Ishikawa (cell line): ENCODE measurements at regions not wholly inside any gene's neighbourhood (a gene's known extent, or its start where the extent isn't known, plus 50 kb on each side); places are given as distances from the start of the nearest gene placed in this dataset.

Experiments
- CREB1 ChIP-seq: IDR thresholded peaks from 2 replicates; pipeline ENCODE4 v1.6.1; 2012; ENCODE audit warnings: low read depth
- EGR1 ChIP-seq: IDR thresholded peaks from 2 replicates; pipeline ENCODE4 v1.6.1; 2012
- EP300 ChIP-seq: IDR thresholded peaks from 2 replicates; pipeline ENCODE4 v1.6.1; 2012; ENCODE audit warnings: borderline replicate concordance
- NFIC ChIP-seq: IDR thresholded peaks from 2 replicates; pipeline ENCODE4 v1.6.1; 2012
- RAD21 ChIP-seq: IDR thresholded peaks from 2 replicates; pipeline ENCODE4 v1.6.1; 2012; ENCODE audit warnings: low read depth
- TAF1 ChIP-seq: IDR thresholded peaks from 2 replicates; pipeline ENCODE4 v1.6.1; 2012; ENCODE audit warnings: low read depth, mild to moderate bottlenecking
- TCF12 ChIP-seq: IDR thresholded peaks from 2 replicates; pipeline ENCODE4 v1.6.1; 2012; ENCODE audit warnings: low read depth
- TEAD4 ChIP-seq: IDR thresholded peaks from 2 replicates; pipeline ENCODE4 v1.6.1; 2012
- YY1 ChIP-seq: IDR thresholded peaks from 2 replicates; pipeline ENCODE4 v1.6.1; 2012; ENCODE audit warnings: low read depth
- ZBTB7A ChIP-seq: IDR thresholded peaks from 2 replicates; pipeline ENCODE4 v1.6.1; 2012; ENCODE audit warnings: low read depth
- TF ChIP-seq, protein P1 (sequence below): IDR thresholded peaks from 2 replicates; pipeline ENCODE4 v1.6.1; 2012
- TF ChIP-seq, protein P2 (sequence below): IDR thresholded peaks from 2 replicates; pipeline ENCODE4 v1.6.1; 2012
- TF ChIP-seq, protein P3 (sequence below): IDR thresholded peaks from 2 replicates; pipeline ENCODE4 v1.6.1; 2012; ENCODE audit warnings: low read depth, mild to moderate bottlenecking

DNA sequence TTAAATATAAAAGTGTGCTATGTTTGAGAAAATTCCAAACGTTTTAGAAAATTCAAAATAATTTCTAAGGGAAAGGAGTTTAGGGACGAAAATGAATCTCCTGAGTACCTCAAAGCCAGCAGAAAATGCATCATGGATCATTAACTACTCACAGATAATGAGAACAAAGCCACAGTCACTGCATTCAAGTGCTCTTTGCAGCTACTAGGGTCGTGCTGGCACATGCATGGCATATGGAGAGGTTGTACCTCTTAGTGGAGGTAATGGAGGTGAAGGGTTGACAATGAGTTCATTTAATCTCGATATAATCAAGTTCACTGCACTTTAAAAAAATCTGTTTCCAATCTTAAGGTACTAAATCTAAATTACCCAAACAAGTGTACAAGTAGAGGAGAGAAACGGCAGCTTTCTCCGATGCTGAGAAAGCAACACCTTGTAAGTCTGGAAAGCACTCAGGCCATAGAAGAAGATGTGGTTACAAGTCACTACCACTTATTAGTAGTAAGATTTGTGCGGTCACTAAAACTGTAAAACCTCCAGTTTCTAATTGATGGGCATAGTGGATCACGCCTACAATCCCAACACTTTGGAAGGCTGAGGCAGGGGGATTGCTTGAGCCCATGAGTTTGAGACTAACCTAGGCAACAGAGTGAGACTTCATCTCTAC, 261.1 kb upstream of the ANO3 start:
- TF ChIP-seq TCF12 (no peak), RAD21 (no peak), TAF1 (no peak), EP300 (no peak), NFIC (no peak), YY1 (no peak), ZBTB7A (no peak), EGR1 (no peak), TEAD4 (no peak), CREB1 (no peak)
- TF ChIP-seq, protein P1, sequence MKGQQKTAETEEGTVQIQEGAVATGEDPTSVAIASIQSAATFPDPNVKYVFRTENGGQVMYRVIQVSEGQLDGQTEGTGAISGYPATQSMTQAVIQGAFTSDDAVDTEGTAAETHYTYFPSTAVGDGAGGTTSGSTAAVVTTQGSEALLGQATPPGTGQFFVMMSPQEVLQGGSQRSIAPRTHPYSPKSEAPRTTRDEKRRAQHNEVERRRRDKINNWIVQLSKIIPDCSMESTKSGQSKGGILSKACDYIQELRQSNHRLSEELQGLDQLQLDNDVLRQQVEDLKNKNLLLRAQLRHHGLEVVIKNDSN: no peak
- TF ChIP-seq, protein P2, sequence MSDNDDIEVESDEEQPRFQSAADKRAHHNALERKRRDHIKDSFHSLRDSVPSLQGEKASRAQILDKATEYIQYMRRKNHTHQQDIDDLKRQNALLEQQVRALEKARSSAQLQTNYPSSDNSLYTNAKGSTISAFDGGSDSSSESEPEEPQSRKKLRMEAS: no peak
- TF ChIP-seq, protein P3, sequence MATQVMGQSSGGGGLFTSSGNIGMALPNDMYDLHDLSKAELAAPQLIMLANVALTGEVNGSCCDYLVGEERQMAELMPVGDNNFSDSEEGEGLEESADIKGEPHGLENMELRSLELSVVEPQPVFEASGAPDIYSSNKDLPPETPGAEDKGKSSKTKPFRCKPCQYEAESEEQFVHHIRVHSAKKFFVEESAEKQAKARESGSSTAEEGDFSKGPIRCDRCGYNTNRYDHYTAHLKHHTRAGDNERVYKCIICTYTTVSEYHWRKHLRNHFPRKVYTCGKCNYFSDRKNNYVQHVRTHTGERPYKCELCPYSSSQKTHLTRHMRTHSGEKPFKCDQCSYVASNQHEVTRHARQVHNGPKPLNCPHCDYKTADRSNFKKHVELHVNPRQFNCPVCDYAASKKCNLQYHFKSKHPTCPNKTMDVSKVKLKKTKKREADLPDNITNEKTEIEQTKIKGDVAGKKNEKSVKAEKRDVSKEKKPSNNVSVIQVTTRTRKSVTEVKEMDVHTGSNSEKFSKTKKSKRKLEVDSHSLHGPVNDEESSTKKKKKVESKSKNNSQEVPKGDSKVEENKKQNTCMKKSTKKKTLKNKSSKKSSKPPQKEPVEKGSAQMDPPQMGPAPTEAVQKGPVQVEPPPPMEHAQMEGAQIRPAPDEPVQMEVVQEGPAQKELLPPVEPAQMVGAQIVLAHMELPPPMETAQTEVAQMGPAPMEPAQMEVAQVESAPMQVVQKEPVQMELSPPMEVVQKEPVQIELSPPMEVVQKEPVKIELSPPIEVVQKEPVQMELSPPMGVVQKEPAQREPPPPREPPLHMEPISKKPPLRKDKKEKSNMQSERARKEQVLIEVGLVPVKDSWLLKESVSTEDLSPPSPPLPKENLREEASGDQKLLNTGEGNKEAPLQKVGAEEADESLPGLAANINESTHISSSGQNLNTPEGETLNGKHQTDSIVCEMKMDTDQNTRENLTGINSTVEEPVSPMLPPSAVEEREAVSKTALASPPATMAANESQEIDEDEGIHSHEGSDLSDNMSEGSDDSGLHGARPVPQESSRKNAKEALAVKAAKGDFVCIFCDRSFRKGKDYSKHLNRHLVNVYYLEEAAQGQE: no peak
